IMR-90 (cell line): ENCODE measurements at regions not wholly inside any gene's neighbourhood (a gene's known extent, or its start where the extent isn't known, plus 50 kb on each side); places are given as distances from the start of the nearest gene placed in this dataset.

Source experiments
- ATAC-seq: fragments of 200-7000 bp; cut with Tn5 transposase; 2 replicates; pipeline ENCODE4 v1.9.1; 2020; ENCODE audit warnings: low read depth, mild to moderate bottlenecking, moderate library complexity
- BruUV-seq: library from RNA; stranded (reverse); fragments of 400-500 nt; replicated peaks from 2 replicates; lab custom pipeline; 2021; lab: Mats Ljungman, UMichigan
- CTCF ChIA-PET: fragments of 300-600 bp; formaldehyde crosslinking; extraction: SDS; loops from one replicate; lab custom pipeline; 2021; ENCODE audit warnings: antibody characterized with exemption; lab: Yijun Ruan, JAX
- POLR2A ChIA-PET: fragments of 300-600 bp; sonication (Branson Sonifier 250); formaldehyde crosslinking; loops from one replicate; lab custom pipeline; 2022; ENCODE audit warnings: antibody characterized with exemption; ENCODE audit not compliant: unreplicated experiment; lab: Charles Lee
- DNase-seq: peaks from one replicate; pipeline ENCODE4 v3.0.0; 2013
- H2AFZ ChIP-seq: replicated peaks from 2 replicates; pipeline ENCODE3; 2013; ENCODE audit warnings: low read length, mild to moderate bottlenecking; ENCODE audit not compliant: poor library complexity
- H2AK5ac ChIP-seq: 2 replicates; pipeline ENCODE4 v1.6.1; 2013; ENCODE audit warnings: low read depth, low read length, inconsistent platforms
- H2AK9ac ChIP-seq: replicated peaks from 2 replicates; pipeline ENCODE3; 2013; ENCODE audit warnings: mild to moderate bottlenecking, low read depth, low read length, moderate library complexity; ENCODE audit not compliant: poor library complexity
- H2BK120ac ChIP-seq: 2 replicates; pipeline ENCODE4 v1.6.1; 2013; ENCODE audit warnings: low read depth, low read length, inconsistent platforms
- H2BK15ac ChIP-seq: 3 replicates; pipeline ENCODE4 v1.6.1; 2013; ENCODE audit warnings: low read depth, low read length, inconsistent platforms
- H2BK20ac ChIP-seq: 2 replicates; pipeline ENCODE4 v1.6.1; 2013; ENCODE audit warnings: low read depth, mild to moderate bottlenecking, inconsistent platforms, low read length, moderate library complexity
- H2BK5ac ChIP-seq: 2 replicates; pipeline ENCODE4 v1.6.1; 2013; ENCODE audit warnings: mild to moderate bottlenecking, low read depth, low read length, inconsistent platforms; ENCODE audit not compliant: poor library complexity, severe bottlenecking
- H3K14ac ChIP-seq: replicated peaks from 2 replicates; pipeline ENCODE4 v1.6.1; 2013; ENCODE audit warnings: low read depth, low read length, inconsistent platforms
- H3K18ac ChIP-seq: 2 replicates; pipeline ENCODE4 v1.6.1; 2013; ENCODE audit warnings: low read depth, low read length, control low read depth
- H3K23ac ChIP-seq: 2 replicates; pipeline ENCODE4 v1.6.1; 2013; ENCODE audit warnings: low read depth, low read length, inconsistent platforms
- H3K27ac ChIP-seq: 2 replicates; pipeline ENCODE4 v1.5.1; 2013; ENCODE audit warnings: mild to moderate bottlenecking, control low read depth, low read length; ENCODE audit not compliant: insufficient read depth
- H3K27me3 ChIP-seq: 2 replicates; pipeline ENCODE4 v1.6.1; 2013; ENCODE audit warnings: low read length; ENCODE audit not compliant: control insufficient read depth, insufficient read depth
- H3K36me3 ChIP-seq: 2 replicates; pipeline ENCODE4 v1.6.1; 2013; ENCODE audit warnings: low read length, mixed read lengths; ENCODE audit not compliant: control insufficient read depth, insufficient read depth
- H3K4ac ChIP-seq: 2 replicates; pipeline ENCODE4 v1.6.1; 2013; ENCODE audit warnings: low read depth, low read length, inconsistent platforms
- H3K4me1 ChIP-seq: 2 replicates; pipeline ENCODE4 v1.6.1; 2013; ENCODE audit warnings: low read length, mixed read lengths; ENCODE audit not compliant: control insufficient read depth, insufficient read depth
- H3K4me2 ChIP-seq: 2 replicates; pipeline ENCODE4 v1.6.1; 2013; ENCODE audit warnings: low read depth, mild to moderate bottlenecking, control low read depth, low read length, moderate library complexity
- H3K4me3 ChIP-seq: 2 replicates; pipeline ENCODE4 v1.5.1; 2013; ENCODE audit warnings: low read depth, mild to moderate bottlenecking, control low read depth, low read length, moderate library complexity; ENCODE audit not compliant: insufficient read depth
- H3K56ac ChIP-seq: 2 replicates; pipeline ENCODE4 v1.6.1; 2013; ENCODE audit warnings: low read length, inconsistent platforms; ENCODE audit not compliant: insufficient read depth; ENCODE audit errors: extremely low read depth
- H3K79me1 ChIP-seq, 2 experiments: 2 replicates each; pipeline ENCODE4 v1.6.1; 2013; ENCODE audit warnings: low read length in 2 of 2, inconsistent platforms in 1 of 2, low read depth in 1 of 2
- H3K9ac ChIP-seq: 2 replicates; pipeline ENCODE4 v1.6.1; 2013; ENCODE audit warnings: low read depth, low read length, control low read depth
- H3K9me1 ChIP-seq: 2 replicates; pipeline ENCODE4 v1.6.1; 2013; ENCODE audit warnings: low read length, inconsistent platforms; ENCODE audit not compliant: insufficient read depth
- H3K9me3 ChIP-seq: 2 replicates; pipeline ENCODE4 v1.6.1; 2013; ENCODE audit warnings: low read length; ENCODE audit not compliant: control insufficient read depth, insufficient read depth
- H4K20me1 ChIP-seq: 2 replicates; pipeline ENCODE4 v1.6.1; 2013; ENCODE audit warnings: low read length, inconsistent platforms; ENCODE audit not compliant: insufficient read depth
- H4K5ac ChIP-seq: 2 replicates; pipeline ENCODE4 v1.6.1; 2013; ENCODE audit warnings: mild to moderate bottlenecking, low read depth, low read length, control low read depth
- H4K8ac ChIP-seq, 2 experiments: 2 replicates each; pipeline ENCODE4 v1.6.1; 2013; ENCODE audit warnings: low read depth in 2 of 2, low read length in 2 of 2, control low read depth in 1 of 2, inconsistent platforms in 1 of 2
- H4K91ac ChIP-seq: 2 replicates; pipeline ENCODE4 v1.6.1; 2013; ENCODE audit warnings: low read depth, low read length, inconsistent platforms; ENCODE audit not compliant: insufficient read depth
- BHLHE40 ChIP-seq: fragments of 150-350 bp; IDR thresholded peaks from 2 replicates; pipeline ENCODE4 v1.6.1; 2016; ENCODE audit warnings: mild to moderate bottlenecking, low read depth, low read length
- CEBPB ChIP-seq: IDR thresholded peaks from 2 replicates; pipeline ENCODE4 v1.6.1; 2012; ENCODE audit warnings: low read depth, low read length, improper control_type of control experiment
- CHD1 ChIP-seq: IDR thresholded peaks from 2 replicates; pipeline ENCODE4 v1.6.1; 2012; ENCODE audit warnings: low read depth, low read length, improper control_type of control experiment
- MAFK ChIP-seq: IDR thresholded peaks from 2 replicates; pipeline ENCODE4 v1.6.1; 2012; ENCODE audit warnings: low read depth, low read length, improper control_type of control experiment
- NFE2L2 ChIP-seq: fragments of 150-350 bp; IDR thresholded peaks from 2 replicates; pipeline ENCODE4 v1.6.1; 2016; ENCODE audit warnings: low read depth, mild to moderate bottlenecking, low read length
- RAD21 ChIP-seq: IDR thresholded peaks from 2 replicates; pipeline ENCODE4 v1.6.1; 2012; ENCODE audit warnings: low read length, improper control_type of control experiment
- RCOR1 ChIP-seq: IDR thresholded peaks from 2 replicates; pipeline ENCODE4 v1.6.1; 2012; ENCODE audit warnings: mild to moderate bottlenecking, low read length, improper control_type of control experiment; ENCODE audit not compliant: insufficient replicate concordance
- USF2 ChIP-seq: fragments of 150-350 bp; IDR thresholded peaks from 2 replicates; pipeline ENCODE4 v1.6.1; 2017; ENCODE audit warnings: mild to moderate bottlenecking, antibody characterized with exemption, low read length, low read depth
- WGBS, 2 experiments: methylation state at CpG; one replicate each; pipeline versions ENCODE4 v1.1.5 to v1.1.7; 2013; ENCODE audit warnings: missing lambda C conversion rate in 2 of 2; ENCODE audit not compliant: insufficient read length in 1 of 2; ENCODE audit errors: extremely low coverage in 2 of 2; 5-methylcytosine and 5-hydroxymethylcytosine counted together
- dilution Hi-C: fragments of 300-500 bp; cut with HindIII; formaldehyde crosslinking; loops from one replicate; pipeline ENCODE4 v1.14.3; 2018; ENCODE audit warnings: low sequenced_read_pairs; ENCODE audit not compliant: unreplicated experiment
- in situ Hi-C: fragments of 300-500 bp; cut with MboI; formaldehyde crosslinking; loops from 3 replicates; pipeline ENCODE4 v1.14.3; 2019; ENCODE audit warnings: low sequenced_read_pairs, inconsistent platforms, mixed read lengths
- intact Hi-C: fragments of 100-400 bp; cut with micrococcal nuclease; formaldehyde crosslinking; loops from 2 replicates; pipeline ENCODE4 v1.10.0; 2022

GRCh38 chr10:123390874-123391273 is 236.7 kb downstream of the BUB3 start:
- Histone ChIP-seq H3K36me3 (no peaks in the 10 kb centered on the region), H3K27me3 (no peaks in the 10 kb centered on the region), H3K4me1 (no peaks in the 10 kb centered on the region), H3K4me3 (no peak overlapping the region), H3K9me3 (peaks cover 19% of the 10 kb centered on the region), H3K4me2 (no peak overlapping the region), H3K56ac (no peak overlapping the region), H3K23ac (no peak overlapping the region), H2BK120ac (no peak overlapping the region), H4K8ac (no peak overlapping the region), H2BK20ac (no peak overlapping the region), H3K27ac (no peak overlapping the region), H3K79me1 (no peaks in the 10 kb centered on the region), H2AK5ac (no peak overlapping the region), H4K5ac (no peak overlapping the region), H3K4ac (no peak overlapping the region), H2AK9ac (no peak overlapping the region), H4K20me1 (no peaks in the 10 kb centered on the region), H3K14ac (no peak overlapping the region), H3K18ac (no peak overlapping the region), H4K91ac (no peak overlapping the region), H3K9ac (no peak overlapping the region), H2BK5ac (no peak overlapping the region), H3K9me1 (no peaks in the 10 kb centered on the region), H2BK15ac (no peak overlapping the region), H2AFZ (no peak overlapping the region)
- dilution Hi-C loops (no loop called here), in situ Hi-C loops (no loop called here), intact Hi-C loops (no loop called here)
- WGBS, 2 experiments, result 40% methylated on average over 1 of the region's 9 CpGs; no CpG with 5 or more reads in 1 of the 2 experiments
- no peak for DNase-seq
- ChIA-PET POLR2A (no interaction called here), CTCF (no interaction called here)
- TF ChIP-seq NFE2L2 (no peak), CHD1 (no peak), MAFK (no peak), RAD21 (no peak), USF2 (no peak), CEBPB (no peak), RCOR1 (no peak), BHLHE40 (no peak)
- BruUV-seq, result no TSS peak
- no peak for ATAC-seq
